ENCODE measurements at regions not wholly inside any gene's neighbourhood (a gene's known extent, or its start where the extent isn't known, plus 50 kb on each side); places are given as distances from the start of the nearest gene placed in this dataset.
"Not testable (repeated sequence)": the region's sequence is repeated elsewhere in the genome, so short reads cannot be mapped to it uniquely, and the experiment has no call there.

- no peak for TF ChIP-seq IKZF2 (IDR thresholded peaks at IDR 0.05)
- TF ChIP-seq MYC (IDR thresholded peaks at IDR 0.05; ENCODE audit: insufficient read depth, insufficient read length, insufficient replicate concordance, low read length, severe bottlenecking), result no peak
- no peak for TF ChIP-seq MYB (IDR thresholded peaks at IDR 0.05; ENCODE audit: borderline replicate concordance, low read depth, low read length)
These were observed 94.0 kb upstream of the FOLH1 start (continued) for GRCh38 chr11:49302360-49302759.

DNA sequence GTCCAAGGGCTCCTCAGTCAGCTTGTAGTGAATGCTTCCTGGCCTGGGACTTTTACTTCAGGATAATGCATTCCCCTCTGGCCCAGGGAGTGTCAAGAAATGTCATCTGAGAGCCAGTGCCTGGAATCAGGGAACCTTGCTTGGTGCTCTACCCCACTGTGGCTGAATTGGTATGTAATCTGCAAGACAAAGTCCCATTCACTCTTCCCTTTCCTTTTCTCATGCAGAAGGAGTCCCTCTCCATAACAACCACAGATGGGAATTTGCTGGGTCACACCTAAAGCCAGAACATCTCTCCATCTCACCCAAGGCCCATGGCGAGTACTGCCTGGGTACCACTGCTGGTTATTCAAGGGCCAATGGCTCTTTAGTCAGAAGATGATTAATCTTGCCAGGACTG lies 89.6 kb upstream of the FOLH1 start:
- H4K20me1 ChIP-seq (ENCODE audit: control insufficient read depth, insufficient read depth); H3K27me3 ChIP-seq (replicated peaks in 1 of 2; ENCODE audit: control insufficient read depth in 2 of 2, insufficient read depth in 2 of 2, low read length in 1 of 2); H3K36me3 ChIP-seq (ENCODE audit: control insufficient read depth in 2 of 2, insufficient read depth in 2 of 2, low read length in 1 of 2); in situ Hi-C loops (cut with MboI); SMC1A ChIA-PET (ENCODE audit: uncharacterized antibody, unreplicated experiment); H3K79me2 ChIP-seq (ENCODE audit: control insufficient read depth, insufficient read depth, low read length); BruUV-seq (replicated peaks); RAD21 ChIA-PET (ENCODE audit: unreplicated experiment); intact Hi-C loops (cut with micrococcal nuclease; ENCODE audit: unreplicated experiment); POLR2A ChIA-PET; H3K4me2 ChIP-seq (ENCODE audit: control insufficient read depth, insufficient read depth); H3K4me1 ChIP-seq (ENCODE audit: control insufficient read depth, insufficient read depth, low read length); H3K27ac ChIP-seq (ENCODE audit: control insufficient read depth, insufficient read depth); H2AFZ ChIP-seq (ENCODE audit: control insufficient read depth, low read depth, low read length); ATAC-seq; H3K4me3 ChIP-seq; FAIRE-seq; H3K9me3 ChIP-seq (replicated peaks; ENCODE audit: control insufficient read depth, insufficient read depth, low read length); H3K9ac ChIP-seq (ENCODE audit: control insufficient read depth, insufficient read depth, low read length); CTCF ChIA-PET; DNase-seq (ENCODE audit: low read depth, low spot score): not testable (repeated sequence)
- 36% methylated on average over 1 of the region's 1 CpG for WGBS (ENCODE audit: insufficient coverage, insufficient replicate concordance, low lambda C conversion rate, missing lambda C conversion rate)

GRCh38 chr11:49283911-49284310 lies 75.5 kb upstream of the FOLH1 start:
- FAIRE-seq; H3K4me2 ChIP-seq (ENCODE audit: control insufficient read depth, insufficient read depth); POLR2A ChIA-PET; H3K79me2 ChIP-seq (ENCODE audit: control insufficient read depth, insufficient read depth, low read length); H3K27me3 ChIP-seq (replicated peaks in 1 of 2; ENCODE audit: control insufficient read depth in 2 of 2, insufficient read depth in 2 of 2, low read length in 1 of 2); H3K4me1 ChIP-seq (ENCODE audit: control insufficient read depth, insufficient read depth, low read length); in situ Hi-C loops (cut with MboI); intact Hi-C loops (cut with micrococcal nuclease; ENCODE audit: unreplicated experiment); ATAC-seq; H3K9ac ChIP-seq (ENCODE audit: control insufficient read depth, insufficient read depth, low read length); RAD21 ChIA-PET (ENCODE audit: unreplicated experiment); H3K36me3 ChIP-seq (ENCODE audit: control insufficient read depth in 2 of 2, insufficient read depth in 2 of 2, low read length in 1 of 2); CTCF ChIA-PET; H3K4me3 ChIP-seq; H4K20me1 ChIP-seq (ENCODE audit: control insufficient read depth, insufficient read depth); DNase-seq (ENCODE audit: low read depth, low spot score); H3K27ac ChIP-seq (ENCODE audit: control insufficient read depth, insufficient read depth); H2AFZ ChIP-seq (ENCODE audit: control insufficient read depth, low read depth, low read length); H3K9me3 ChIP-seq (replicated peaks; ENCODE audit: control insufficient read depth, insufficient read depth, low read length); BruUV-seq (replicated peaks); SMC1A ChIA-PET (ENCODE audit: uncharacterized antibody, unreplicated experiment): not testable (repeated sequence)
- 32% methylated on average over 3 of the region's 3 CpGs for WGBS (ENCODE audit: insufficient coverage, insufficient replicate concordance, low lambda C conversion rate, missing lambda C conversion rate)

GRCh38 chr11:49283282-49283681 lies 74.9 kb upstream of the FOLH1 start:
- SMC1A ChIA-PET (ENCODE audit: uncharacterized antibody, unreplicated experiment); H3K27me3 ChIP-seq (replicated peaks in 1 of 2; ENCODE audit: control insufficient read depth in 2 of 2, insufficient read depth in 2 of 2, low read length in 1 of 2); H4K20me1 ChIP-seq (ENCODE audit: control insufficient read depth, insufficient read depth); H3K9me3 ChIP-seq (replicated peaks; ENCODE audit: control insufficient read depth, insufficient read depth, low read length); RAD21 ChIA-PET (ENCODE audit: unreplicated experiment); CTCF ChIA-PET; intact Hi-C loops (cut with micrococcal nuclease; ENCODE audit: unreplicated experiment); H3K79me2 ChIP-seq (ENCODE audit: control insufficient read depth, insufficient read depth, low read length); H2AFZ ChIP-seq (ENCODE audit: control insufficient read depth, low read depth, low read length); H3K9ac ChIP-seq (ENCODE audit: control insufficient read depth, insufficient read depth, low read length); in situ Hi-C loops (cut with MboI); H3K4me1 ChIP-seq (ENCODE audit: control insufficient read depth, insufficient read depth, low read length); POLR2A ChIA-PET; ATAC-seq; FAIRE-seq; H3K27ac ChIP-seq (ENCODE audit: control insufficient read depth, insufficient read depth); H3K4me3 ChIP-seq; H3K4me2 ChIP-seq (ENCODE audit: control insufficient read depth, insufficient read depth); DNase-seq (ENCODE audit: low read depth, low spot score); H3K36me3 ChIP-seq (ENCODE audit: control insufficient read depth in 2 of 2, insufficient read depth in 2 of 2, low read length in 1 of 2); BruUV-seq (replicated peaks): not testable (repeated sequence)
- 6% methylated on average over 1 of the region's 1 CpG for WGBS (ENCODE audit: insufficient coverage, insufficient replicate concordance, low lambda C conversion rate, missing lambda C conversion rate)

DNA sequence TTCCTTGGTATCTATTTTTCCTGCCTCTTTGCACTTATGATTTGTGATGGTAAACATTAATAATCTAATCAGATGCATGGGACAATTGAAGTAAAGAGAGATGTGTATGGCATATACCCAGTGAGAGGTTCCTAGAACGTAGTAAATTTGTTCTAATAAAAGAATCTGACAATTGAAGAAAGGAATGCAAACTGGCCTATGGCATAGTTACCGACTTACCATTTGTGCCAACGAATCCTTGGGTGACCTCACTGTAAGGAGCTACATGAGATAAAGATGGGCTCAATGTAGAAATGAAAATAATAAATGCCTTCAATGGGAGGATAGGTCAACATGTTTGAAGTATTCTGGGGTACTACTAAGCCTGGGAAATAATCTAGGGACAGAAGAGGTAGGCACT lies 73.7 kb upstream of the FOLH1 start:
- H3K4me2 ChIP-seq (ENCODE audit: control insufficient read depth, insufficient read depth); H3K79me2 ChIP-seq (ENCODE audit: control insufficient read depth, insufficient read depth, low read length); H3K27me3 ChIP-seq (replicated peaks in 1 of 2; ENCODE audit: control insufficient read depth in 2 of 2, insufficient read depth in 2 of 2, low read length in 1 of 2); DNase-seq (ENCODE audit: low read depth, low spot score); CTCF ChIA-PET; H2AFZ ChIP-seq (ENCODE audit: control insufficient read depth, low read depth, low read length); SMC1A ChIA-PET (ENCODE audit: uncharacterized antibody, unreplicated experiment); H3K4me3 ChIP-seq; POLR2A ChIA-PET; H4K20me1 ChIP-seq (ENCODE audit: control insufficient read depth, insufficient read depth); in situ Hi-C loops (cut with MboI); RAD21 ChIA-PET (ENCODE audit: unreplicated experiment); H3K9me3 ChIP-seq (replicated peaks; ENCODE audit: control insufficient read depth, insufficient read depth, low read length); H3K9ac ChIP-seq (ENCODE audit: control insufficient read depth, insufficient read depth, low read length); FAIRE-seq; H3K4me1 ChIP-seq (ENCODE audit: control insufficient read depth, insufficient read depth, low read length); H3K27ac ChIP-seq (ENCODE audit: control insufficient read depth, insufficient read depth); H3K36me3 ChIP-seq (ENCODE audit: control insufficient read depth in 2 of 2, insufficient read depth in 2 of 2, low read length in 1 of 2); intact Hi-C loops (cut with micrococcal nuclease; ENCODE audit: unreplicated experiment); ATAC-seq; BruUV-seq (replicated peaks): not testable (repeated sequence)
- 0% methylated on average over 3 of the region's 3 CpGs for WGBS (ENCODE audit: insufficient coverage, insufficient replicate concordance, low lambda C conversion rate, missing lambda C conversion rate)

Measured in GM12878 (cell line).